Panc1 (cell line): ENCODE measurements at regions not wholly inside any gene's neighbourhood (a gene's known extent, or its start where the extent isn't known, plus 50 kb on each side); places are given as distances from the start of the nearest gene placed in this dataset.

Source experiments
- ATAC-seq: fragments of 200-7000 bp; cut with Tn5 transposase; 2 replicates; pipeline ENCODE4 v1.9.1; 2020; ENCODE audit warnings: mild to moderate bottlenecking, moderate library complexity
- BruUV-seq: library from RNA; stranded (reverse); fragments of 400-500 nt; replicated peaks from 2 replicates; lab custom pipeline; 2021; lab: Mats Ljungman, UMichigan
- CTCF ChIA-PET: fragments of 300-600 bp; sonication (Branson Sonifier 250); formaldehyde crosslinking; loops from one replicate; lab custom pipeline; 2022; ENCODE audit warnings: antibody characterized with exemption; lab: Charles Lee
- POLR2A ChIA-PET: fragments of 300-600 bp; sonication (Branson Sonifier 250); formaldehyde crosslinking; loops from one replicate; lab custom pipeline; 2022; ENCODE audit warnings: antibody characterized with exemption; lab: Charles Lee
- DNase-seq: peaks from one replicate; pipeline ENCODE4 v3.0.0-alpha.2; 2010; ENCODE audit warnings: low read depth, low spot score
- H3K27ac ChIP-seq: 2 replicates; pipeline ENCODE4 v1.5.1; 2011; ENCODE audit warnings: mild to moderate bottlenecking, low read length, inconsistent platforms
- H3K27me3 ChIP-seq: fragments of 200-500 bp; sonication (Bioruptor generic); 2 replicates; pipeline ENCODE4 v1.6.0; 2014; ENCODE audit warnings: low read length, inconsistent platforms; ENCODE audit not compliant: control insufficient read depth, insufficient read depth
- H3K36me3 ChIP-seq: fragments of 200-500 bp; sonication (Bioruptor generic); 2 replicates; pipeline ENCODE4 v1.5.1; 2014; ENCODE audit warnings: inconsistent platforms, mild to moderate bottlenecking, low read length, moderate library complexity; ENCODE audit not compliant: control insufficient read depth, insufficient read depth
- H3K4me1 ChIP-seq: 2 replicates; pipeline ENCODE4 v1.5.1; 2011; ENCODE audit warnings: inconsistent platforms, mild to moderate bottlenecking, low read length, moderate library complexity; ENCODE audit not compliant: control insufficient read depth, insufficient read depth
- H3K4me3 ChIP-seq, 2 experiments: 2 replicates each; pipeline ENCODE4 v1.5.1; 2011 to 2012; ENCODE audit warnings: low read depth in 2 of 2, low read length in 2 of 2, mild to moderate bottlenecking in 2 of 2, inconsistent platforms in 1 of 2, moderate library complexity in 1 of 2
- H3K9me3 ChIP-seq: fragments of 200-500 bp; sonication (Bioruptor generic); 2 replicates; pipeline ENCODE4 v1.5.1; 2014; ENCODE audit warnings: low read depth, mild to moderate bottlenecking, inconsistent platforms, low read length, moderate library complexity; ENCODE audit not compliant: control insufficient read depth, insufficient read depth
- POLR2AphosphoS5 ChIP-seq: IDR thresholded peaks from 2 replicates; pipeline ENCODE4 v1.6.1; 2012; ENCODE audit warnings: mild to moderate bottlenecking, low read depth, low read length, moderate library complexity
- SIN3A ChIP-seq: IDR thresholded peaks from 2 replicates; pipeline ENCODE4 v1.6.1; 2012; ENCODE audit warnings: low read depth, mild to moderate bottlenecking, low read length, moderate library complexity, borderline replicate concordance; ENCODE audit not compliant: insufficient read depth
- TCF7L2 ChIP-seq: IDR thresholded peaks from 2 replicates; pipeline ENCODE4 v1.6.1; 2011; ENCODE audit warnings: mild to moderate bottlenecking, low read depth, low read length, inconsistent platforms
- in situ Hi-C: cut with HindIII; loops from 2 replicates; pipeline ENCODE4 v1.10.0; 2016; ENCODE audit warnings: low sequenced_read_pairs, low pct_unique_long_range_greater_than_20kb
- intact Hi-C: fragments of 100-400 bp; cut with micrococcal nuclease; formaldehyde crosslinking; loops from one replicate; pipeline ENCODE4 v1.10.0; 2022; ENCODE audit not compliant: unreplicated experiment
- TF ChIP-seq, protein P1 (sequence below): fragments of 450-650 bp; IDR thresholded peaks from 2 replicates; pipeline ENCODE4 v1.5.1; 2017; ENCODE audit warnings: mild to moderate bottlenecking
- TF ChIP-seq, protein P2 (sequence below), 2 experiments: IDR thresholded peaks; 2 replicates each; pipeline ENCODE4 v1.6.1; 2011 to 2012; ENCODE audit warnings: low read depth in 2 of 2, control low read depth in 1 of 2, low read length in 1 of 2, mild to moderate bottlenecking in 1 of 2, moderate library complexity in 1 of 2; ENCODE audit not compliant: insufficient read depth in 1 of 2

DNA sequence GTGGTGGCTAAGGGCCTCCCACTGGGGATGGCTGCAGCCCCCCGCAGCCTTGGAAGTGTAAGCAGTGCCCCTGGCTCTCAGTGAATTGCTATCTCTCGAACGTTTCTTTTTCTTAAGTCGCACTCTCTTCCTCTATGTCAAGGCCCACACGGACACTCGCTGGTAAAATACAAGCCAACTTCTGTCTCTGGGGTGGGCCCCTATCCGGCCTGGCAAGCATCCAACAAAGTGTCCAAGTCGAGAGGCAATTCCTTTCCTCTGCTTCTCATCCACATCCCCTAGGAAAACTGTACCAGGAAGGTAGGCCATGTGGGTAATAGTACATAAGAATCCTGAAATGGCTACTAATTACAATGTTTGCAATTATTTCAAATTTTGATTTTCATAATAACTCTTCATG lies 194.9 kb upstream of the MGMT start:
- BruUV-seq, result no TSS peak
- ChIA-PET POLR2A (no interaction called here), CTCF (no interaction called here)
- H3K36me3 ChIP-seq, result no peaks in the 10 kb centered on the region
- DNase-seq, result no peak
- H3K4me1 ChIP-seq, result no peaks in the 10 kb centered on the region
- no peak overlapping the region for H3K27ac ChIP-seq
- intact Hi-C loops, result no loop called here
- no peak overlapping the region for H3K4me3 ChIP-seq
- no peak for ATAC-seq
- TF ChIP-seq, protein P1, sequence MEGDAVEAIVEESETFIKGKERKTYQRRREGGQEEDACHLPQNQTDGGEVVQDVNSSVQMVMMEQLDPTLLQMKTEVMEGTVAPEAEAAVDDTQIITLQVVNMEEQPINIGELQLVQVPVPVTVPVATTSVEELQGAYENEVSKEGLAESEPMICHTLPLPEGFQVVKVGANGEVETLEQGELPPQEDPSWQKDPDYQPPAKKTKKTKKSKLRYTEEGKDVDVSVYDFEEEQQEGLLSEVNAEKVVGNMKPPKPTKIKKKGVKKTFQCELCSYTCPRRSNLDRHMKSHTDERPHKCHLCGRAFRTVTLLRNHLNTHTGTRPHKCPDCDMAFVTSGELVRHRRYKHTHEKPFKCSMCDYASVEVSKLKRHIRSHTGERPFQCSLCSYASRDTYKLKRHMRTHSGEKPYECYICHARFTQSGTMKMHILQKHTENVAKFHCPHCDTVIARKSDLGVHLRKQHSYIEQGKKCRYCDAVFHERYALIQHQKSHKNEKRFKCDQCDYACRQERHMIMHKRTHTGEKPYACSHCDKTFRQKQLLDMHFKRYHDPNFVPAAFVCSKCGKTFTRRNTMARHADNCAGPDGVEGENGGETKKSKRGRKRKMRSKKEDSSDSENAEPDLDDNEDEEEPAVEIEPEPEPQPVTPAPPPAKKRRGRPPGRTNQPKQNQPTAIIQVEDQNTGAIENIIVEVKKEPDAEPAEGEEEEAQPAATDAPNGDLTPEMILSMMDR, result no peak
- no peak for TF ChIP-seq TCF7L2
- TF ChIP-seq, protein P2, sequence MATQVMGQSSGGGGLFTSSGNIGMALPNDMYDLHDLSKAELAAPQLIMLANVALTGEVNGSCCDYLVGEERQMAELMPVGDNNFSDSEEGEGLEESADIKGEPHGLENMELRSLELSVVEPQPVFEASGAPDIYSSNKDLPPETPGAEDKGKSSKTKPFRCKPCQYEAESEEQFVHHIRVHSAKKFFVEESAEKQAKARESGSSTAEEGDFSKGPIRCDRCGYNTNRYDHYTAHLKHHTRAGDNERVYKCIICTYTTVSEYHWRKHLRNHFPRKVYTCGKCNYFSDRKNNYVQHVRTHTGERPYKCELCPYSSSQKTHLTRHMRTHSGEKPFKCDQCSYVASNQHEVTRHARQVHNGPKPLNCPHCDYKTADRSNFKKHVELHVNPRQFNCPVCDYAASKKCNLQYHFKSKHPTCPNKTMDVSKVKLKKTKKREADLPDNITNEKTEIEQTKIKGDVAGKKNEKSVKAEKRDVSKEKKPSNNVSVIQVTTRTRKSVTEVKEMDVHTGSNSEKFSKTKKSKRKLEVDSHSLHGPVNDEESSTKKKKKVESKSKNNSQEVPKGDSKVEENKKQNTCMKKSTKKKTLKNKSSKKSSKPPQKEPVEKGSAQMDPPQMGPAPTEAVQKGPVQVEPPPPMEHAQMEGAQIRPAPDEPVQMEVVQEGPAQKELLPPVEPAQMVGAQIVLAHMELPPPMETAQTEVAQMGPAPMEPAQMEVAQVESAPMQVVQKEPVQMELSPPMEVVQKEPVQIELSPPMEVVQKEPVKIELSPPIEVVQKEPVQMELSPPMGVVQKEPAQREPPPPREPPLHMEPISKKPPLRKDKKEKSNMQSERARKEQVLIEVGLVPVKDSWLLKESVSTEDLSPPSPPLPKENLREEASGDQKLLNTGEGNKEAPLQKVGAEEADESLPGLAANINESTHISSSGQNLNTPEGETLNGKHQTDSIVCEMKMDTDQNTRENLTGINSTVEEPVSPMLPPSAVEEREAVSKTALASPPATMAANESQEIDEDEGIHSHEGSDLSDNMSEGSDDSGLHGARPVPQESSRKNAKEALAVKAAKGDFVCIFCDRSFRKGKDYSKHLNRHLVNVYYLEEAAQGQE (IDR thresholded peaks at IDR 0.05; ENCODE audit: insufficient read depth in 1 of 2, low read depth in 2 of 2, low read length in 1 of 2), result no peak
- no peak for TF ChIP-seq SIN3A
- TF ChIP-seq POLR2AphosphoS5, result no peak
- H3K27me3 ChIP-seq, result no peaks in the 10 kb centered on the region
- H3K9me3 ChIP-seq, result no peaks in the 10 kb centered on the region
- in situ Hi-C loops, result no loop called here

- in situ Hi-C loops, result no loop called here
These were observed 194.0 kb upstream of the MGMT start for GRCh38 chr10:129272866-129273650.

More at GRCh38 chr10:129272866-129273650, 194.0 kb upstream of the MGMT start:
- Histone ChIP-seq H3K4me1 (no peaks in the 10 kb centered on the region), H3K27me3 (no peaks in the 10 kb centered on the region), H3K4me3 (no peak overlapping the region), H3K9me3 (no peaks in the 10 kb centered on the region), H3K36me3 (no peaks in the 10 kb centered on the region), H3K27ac (no peak overlapping the region)
- CTCF ChIA-PET, result interaction anchor here (0.6 kb wide), 1 partner anchor 581 kb away, joined by 3 read pairs; no protein-coding TSS in a partner anchor
- intact Hi-C loops, result no loop called here
- no TSS peak for BruUV-seq
- ATAC-seq (no peak), DNase-seq (no peak)
- POLR2A ChIA-PET, result no interaction called here
- TF ChIP-seq POLR2AphosphoS5, result no peak
- TF ChIP-seq, protein P2 (IDR thresholded peaks at IDR 0.05; ENCODE audit: insufficient read depth in 1 of 2, low read depth in 2 of 2, low read length in 1 of 2), result no peak
- TF ChIP-seq SIN3A, result no peak
- TF ChIP-seq, protein P1, result no peak
- no peak for TF ChIP-seq TCF7L2
